WTC11 (cell line): ENCODE measurements at regions not wholly inside any gene's neighbourhood (a gene's known extent, or its start where the extent isn't known, plus 50 kb on each side); places are given as distances from the start of the nearest gene placed in this dataset.

Experiments
- ATAC-seq: fragments of 200-7000 bp; cut with Tn5 transposase; 2 replicates; pipeline ENCODE4 v1.10.0; 2021; ENCODE audit warnings: mild to moderate bottlenecking, moderate library complexity
- CTCF ChIA-PET: fragments of 300-600 bp; sonication (Branson Sonifier 250); formaldehyde crosslinking; loops from one replicate; lab custom pipeline; 2021; ENCODE audit warnings: antibody characterized with exemption; lab: Charles Lee
- POLR2A ChIA-PET: fragments of 350-600 bp; sonication (Branson Sonifier 250); formaldehyde crosslinking; loops from one replicate; lab custom pipeline; 2021; ENCODE audit warnings: antibody characterized with exemption; lab: Charles Lee
- DNase-seq: peaks from one replicate; pipeline ENCODE4 v3.0.0; 2021; ENCODE audit warnings: low spot score
- H3K27ac Mint-ChIP-seq: 2 replicates; pipeline ENCODE4 v1.8.0; 2021; ENCODE audit warnings: mixed read lengths
- H3K27me3 Mint-ChIP-seq: 2 replicates; pipeline ENCODE4 v1.8.0; 2021; ENCODE audit warnings: low read depth, mild to moderate bottlenecking, moderate library complexity, mixed read lengths
- H3K36me3 Mint-ChIP-seq: 2 replicates; pipeline ENCODE4 v1.8.0; 2021; ENCODE audit warnings: mixed read lengths
- H3K4me1 Mint-ChIP-seq: 2 replicates; pipeline ENCODE4 v1.8.0; 2022; ENCODE audit warnings: mixed read lengths
- H3K4me3 Mint-ChIP-seq: 2 replicates; pipeline ENCODE4 v1.8.0; 2021; ENCODE audit warnings: mild to moderate bottlenecking, moderate library complexity, mixed read lengths
- H3K9me3 Mint-ChIP-seq: 2 replicates; pipeline ENCODE4 v1.8.0; 2021; ENCODE audit warnings: mixed read lengths
- ATF3 ChIP-seq: sonication (generic); formaldehyde crosslinking; conservative IDR thresholded peaks from 2 replicates; pipeline ENCODE4 v1.8.1; 2022; ENCODE audit warnings: mild to moderate bottlenecking, missing genetic modification reagents
- CDX4 ChIP-seq: fragments of 250-450 bp; sonication (Bioruptor Pico); IDR thresholded peaks from 2 replicates; pipeline ENCODE4 v1.9.0; 2021; ENCODE audit warnings: moderate library complexity, mild to moderate bottlenecking, inconsistent platforms, borderline replicate concordance
- CREB1 ChIP-seq: sonication (generic); formaldehyde crosslinking; IDR thresholded peaks from 2 replicates; pipeline ENCODE4 v1.8.0; 2023; ENCODE audit warnings: mild to moderate bottlenecking, missing genetic modification reagents
- HMGA2 ChIP-seq: fragments of 250-450 bp; sonication (Bioruptor Pico); IDR thresholded peaks from 2 replicates; pipeline ENCODE4 v1.4.0; 2021; ENCODE audit warnings: mild to moderate bottlenecking, moderate library complexity
- MLX ChIP-seq: sonication (generic); formaldehyde crosslinking; IDR thresholded peaks from 2 replicates; pipeline ENCODE4 v1.8.1; 2023; ENCODE audit warnings: mild to moderate bottlenecking, missing genetic modification reagents, moderate library complexity
- MXD4 ChIP-seq: fragments of 250-450 bp; sonication (Bioruptor Pico); IDR thresholded peaks from 2 replicates; pipeline ENCODE4 v1.8.0; 2021; ENCODE audit warnings: mild to moderate bottlenecking, moderate library complexity, borderline replicate concordance
- NR2C2 ChIP-seq: sonication (generic); formaldehyde crosslinking; IDR thresholded peaks from 2 replicates; pipeline ENCODE4 v1.8.0; 2022; ENCODE audit warnings: mild to moderate bottlenecking, missing genetic modification reagents
- NR3C1 ChIP-seq: sonication (generic); formaldehyde crosslinking; conservative IDR thresholded peaks from 2 replicates; pipeline ENCODE4 v1.8.1; 2023; ENCODE audit warnings: low read depth, mild to moderate bottlenecking, missing genetic modification reagents
- OVOL2 ChIP-seq: fragments of 250-450 bp; sonication (Bioruptor Pico); IDR thresholded peaks from 2 replicates; pipeline ENCODE4 v1.9.0; 2021; ENCODE audit warnings: mild to moderate bottlenecking, borderline replicate concordance
- PRRX2 ChIP-seq: fragments of 250-450 bp; sonication (Bioruptor Pico); IDR thresholded peaks from 2 replicates; pipeline ENCODE4 v1.8.0; 2021; ENCODE audit warnings: mild to moderate bottlenecking
- TCF7 ChIP-seq: sonication (generic); formaldehyde crosslinking; IDR thresholded peaks from 2 replicates; pipeline ENCODE4 v1.8.0; 2022; ENCODE audit warnings: mild to moderate bottlenecking, low read depth, missing genetic modification reagents, moderate library complexity
- ZBTB21 ChIP-seq: sonication (generic); formaldehyde crosslinking; IDR thresholded peaks from 2 replicates; pipeline ENCODE4 v1.8.1; 2023; ENCODE audit warnings: mild to moderate bottlenecking, missing genetic modification reagents, borderline replicate concordance
- ZNF671 ChIP-seq: fragments of 250-450 bp; sonication (Bioruptor Pico); IDR thresholded peaks from 2 replicates; pipeline ENCODE4 v1.8.0; 2021; ENCODE audit warnings: mild to moderate bottlenecking
- ZSCAN18 ChIP-seq: fragments of 250-450 bp; sonication (Bioruptor Pico); IDR thresholded peaks from 2 replicates; pipeline ENCODE4 v2.1.2; 2022; ENCODE audit warnings: mild to moderate bottlenecking, moderate library complexity
- TF ChIP-seq, protein P1 (sequence below): sonication (generic); formaldehyde crosslinking; IDR thresholded peaks from 2 replicates; pipeline ENCODE4 v1.8.1; 2022; ENCODE audit warnings: mild to moderate bottlenecking, moderate library complexity, missing genetic modification reagents
- TF ChIP-seq, protein P2 (sequence below): fragments of 250-450 bp; sonication (Bioruptor Pico); IDR thresholded peaks from 2 replicates; pipeline ENCODE4 v1.9.0; 2021; ENCODE audit warnings: mild to moderate bottlenecking
- TF ChIP-seq, protein P3 (sequence below): sonication (generic); formaldehyde crosslinking; IDR thresholded peaks from 2 replicates; pipeline ENCODE4 v1.8.1; 2022; ENCODE audit warnings: missing genetic modification reagents, borderline replicate concordance
- TF ChIP-seq, protein P4 (sequence below): fragments of 250-450 bp; sonication (Bioruptor Pico); IDR thresholded peaks from 2 replicates; pipeline ENCODE4 v1.9.0; 2021; ENCODE audit warnings: mild to moderate bottlenecking, borderline replicate concordance

DNA sequence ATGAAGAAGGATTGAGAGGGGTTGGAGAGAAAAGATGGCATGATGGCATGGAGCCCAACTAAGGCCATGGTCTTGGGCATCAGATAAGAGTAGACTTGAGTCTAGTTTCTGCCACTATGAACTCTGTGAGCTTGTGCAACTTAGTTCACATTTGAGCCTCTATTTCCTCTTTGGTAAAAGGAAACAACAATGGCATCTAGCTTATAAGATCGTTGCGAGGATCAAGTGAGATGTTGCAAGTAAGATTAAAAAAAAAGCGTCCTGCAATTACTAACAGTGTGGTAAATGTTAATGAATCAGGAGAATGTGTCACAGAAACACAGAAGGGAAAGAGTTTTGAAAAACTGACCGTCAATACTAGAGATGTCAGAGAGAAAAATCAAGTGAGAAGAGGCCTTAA lies 202.9 kb upstream of the FGGY start:
- Mint-ChIP-seq H3K27me3 (no peaks in the 10 kb centered on the region; the same call in 1 of the 2 replicates), H3K27ac (no peak overlapping the region), H3K4me3 (no peak overlapping the region), H3K4me1 (peaks cover 10% of the 10 kb centered on the region), H3K9me3 (peaks cover 10% of the 10 kb centered on the region), H3K36me3 (peaks cover 5% of the 10 kb centered on the region)
- ChIA-PET POLR2A (no interaction called here), CTCF (no interaction called here)
- DNase-seq (no peak), ATAC-seq (no peak)
- no peak for TF ChIP-seq CREB1
- TF ChIP-seq, protein P1, sequence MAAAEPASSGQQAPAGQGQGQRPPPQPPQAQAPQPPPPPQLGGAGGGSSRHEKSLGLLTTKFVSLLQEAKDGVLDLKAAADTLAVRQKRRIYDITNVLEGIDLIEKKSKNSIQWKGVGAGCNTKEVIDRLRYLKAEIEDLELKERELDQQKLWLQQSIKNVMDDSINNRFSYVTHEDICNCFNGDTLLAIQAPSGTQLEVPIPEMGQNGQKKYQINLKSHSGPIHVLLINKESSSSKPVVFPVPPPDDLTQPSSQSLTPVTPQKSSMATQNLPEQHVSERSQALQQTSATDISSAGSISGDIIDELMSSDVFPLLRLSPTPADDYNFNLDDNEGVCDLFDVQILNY (CRISPR knock-in tag), result no peak
- TF ChIP-seq, protein P2, sequence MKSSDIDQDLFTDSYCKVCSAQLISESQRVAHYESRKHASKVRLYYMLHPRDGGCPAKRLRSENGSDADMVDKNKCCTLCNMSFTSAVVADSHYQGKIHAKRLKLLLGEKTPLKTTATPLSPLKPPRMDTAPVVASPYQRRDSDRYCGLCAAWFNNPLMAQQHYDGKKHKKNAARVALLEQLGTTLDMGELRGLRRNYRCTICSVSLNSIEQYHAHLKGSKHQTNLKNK (CRISPR knock-in tag), result no peak
- no peak for TF ChIP-seq NR2C2 (CRISPR knock-in tag)
- TF ChIP-seq OVOL2 (CRISPR knock-in tag), result no peak
- no peak for TF ChIP-seq NR3C1
- no peak for TF ChIP-seq TCF7
- no peak for TF ChIP-seq ZNF671
- TF ChIP-seq ZBTB21 (CRISPR knock-in tag), result no peak
- TF ChIP-seq MXD4 (CRISPR knock-in tag), result no peak
- TF ChIP-seq, protein P3, sequence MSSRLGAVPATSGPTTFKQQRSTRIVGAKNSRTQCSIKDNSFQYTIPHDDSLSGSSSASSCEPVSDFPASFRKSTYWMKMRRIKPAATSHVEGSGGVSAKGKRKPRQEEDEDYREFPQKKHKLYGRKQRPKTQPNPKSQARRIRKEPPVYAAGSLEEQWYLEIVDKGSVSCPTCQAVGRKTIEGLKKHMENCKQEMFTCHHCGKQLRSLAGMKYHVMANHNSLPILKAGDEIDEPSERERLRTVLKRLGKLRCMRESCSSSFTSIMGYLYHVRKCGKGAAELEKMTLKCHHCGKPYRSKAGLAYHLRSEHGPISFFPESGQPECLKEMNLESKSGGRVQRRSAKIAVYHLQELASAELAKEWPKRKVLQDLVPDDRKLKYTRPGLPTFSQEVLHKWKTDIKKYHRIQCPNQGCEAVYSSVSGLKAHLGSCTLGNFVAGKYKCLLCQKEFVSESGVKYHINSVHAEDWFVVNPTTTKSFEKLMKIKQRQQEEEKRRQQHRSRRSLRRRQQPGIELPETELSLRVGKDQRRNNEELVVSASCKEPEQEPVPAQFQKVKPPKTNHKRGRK (CRISPR knock-in tag), result no peak
- no peak for TF ChIP-seq ATF3
- TF ChIP-seq, protein P4, sequence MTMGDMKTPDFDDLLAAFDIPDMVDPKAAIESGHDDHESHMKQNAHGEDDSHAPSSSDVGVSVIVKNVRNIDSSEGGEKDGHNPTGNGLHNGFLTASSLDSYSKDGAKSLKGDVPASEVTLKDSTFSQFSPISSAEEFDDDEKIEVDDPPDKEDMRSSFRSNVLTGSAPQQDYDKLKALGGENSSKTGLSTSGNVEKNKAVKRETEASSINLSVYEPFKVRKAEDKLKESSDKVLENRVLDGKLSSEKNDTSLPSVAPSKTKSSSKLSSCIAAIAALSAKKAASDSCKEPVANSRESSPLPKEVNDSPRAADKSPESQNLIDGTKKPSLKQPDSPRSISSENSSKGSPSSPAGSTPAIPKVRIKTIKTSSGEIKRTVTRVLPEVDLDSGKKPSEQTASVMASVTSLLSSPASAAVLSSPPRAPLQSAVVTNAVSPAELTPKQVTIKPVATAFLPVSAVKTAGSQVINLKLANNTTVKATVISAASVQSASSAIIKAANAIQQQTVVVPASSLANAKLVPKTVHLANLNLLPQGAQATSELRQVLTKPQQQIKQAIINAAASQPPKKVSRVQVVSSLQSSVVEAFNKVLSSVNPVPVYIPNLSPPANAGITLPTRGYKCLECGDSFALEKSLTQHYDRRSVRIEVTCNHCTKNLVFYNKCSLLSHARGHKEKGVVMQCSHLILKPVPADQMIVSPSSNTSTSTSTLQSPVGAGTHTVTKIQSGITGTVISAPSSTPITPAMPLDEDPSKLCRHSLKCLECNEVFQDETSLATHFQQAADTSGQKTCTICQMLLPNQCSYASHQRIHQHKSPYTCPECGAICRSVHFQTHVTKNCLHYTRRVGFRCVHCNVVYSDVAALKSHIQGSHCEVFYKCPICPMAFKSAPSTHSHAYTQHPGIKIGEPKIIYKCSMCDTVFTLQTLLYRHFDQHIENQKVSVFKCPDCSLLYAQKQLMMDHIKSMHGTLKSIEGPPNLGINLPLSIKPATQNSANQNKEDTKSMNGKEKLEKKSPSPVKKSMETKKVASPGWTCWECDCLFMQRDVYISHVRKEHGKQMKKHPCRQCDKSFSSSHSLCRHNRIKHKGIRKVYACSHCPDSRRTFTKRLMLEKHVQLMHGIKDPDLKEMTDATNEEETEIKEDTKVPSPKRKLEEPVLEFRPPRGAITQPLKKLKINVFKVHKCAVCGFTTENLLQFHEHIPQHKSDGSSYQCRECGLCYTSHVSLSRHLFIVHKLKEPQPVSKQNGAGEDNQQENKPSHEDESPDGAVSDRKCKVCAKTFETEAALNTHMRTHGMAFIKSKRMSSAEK (CRISPR knock-in tag), result no peak
- no peak for TF ChIP-seq PRRX2
- no peak for TF ChIP-seq MLX (CRISPR knock-in tag)
- no peak for TF ChIP-seq HMGA2 (CRISPR knock-in tag)
- TF ChIP-seq CDX4 (CRISPR knock-in tag), result no peak
- no peak for TF ChIP-seq ZSCAN18
